ENCODE measurements at regions not wholly inside any gene's neighbourhood (a gene's known extent, or its start where the extent isn't known, plus 50 kb on each side); places are given as distances from the start of the nearest gene placed in this dataset.

DNA sequence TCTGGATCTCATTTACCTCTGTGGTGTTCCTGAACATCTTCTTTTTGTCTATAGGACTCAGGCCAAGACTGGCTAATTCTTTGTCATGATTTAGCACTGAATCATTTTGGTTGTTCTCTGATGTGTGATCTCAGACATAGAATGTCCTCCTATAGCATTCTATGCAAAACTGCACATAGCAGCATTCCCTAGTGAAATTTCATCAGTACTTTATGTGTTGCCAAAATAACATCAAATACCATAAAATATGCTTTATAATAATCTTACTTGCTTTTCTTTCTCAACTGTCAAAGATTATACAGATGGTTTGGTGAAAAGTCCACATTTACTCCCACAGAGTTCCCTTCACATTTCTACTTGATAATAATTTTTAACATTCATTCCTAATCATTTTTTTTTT, 115.7 kb upstream of the MPDZ start:
- POLR2A ChIA-PET: no interaction called here
- no peak overlapping the region for H3K4me3 Mint-ChIP-seq
- no peak overlapping the region for H3K27ac Mint-ChIP-seq
- no peak for ATAC-seq (ENCODE audit: low read depth)
- H3K27me3 Mint-ChIP-seq: no peaks in the 10 kb centered on the region
- no peak for DNase-seq
- H3K4me1 Mint-ChIP-seq: no peaks in the 10 kb centered on the region
- H3K9me3 Mint-ChIP-seq: peaks cover 1% of the 10 kb centered on the region
- no peaks in the 10 kb centered on the region for H3K36me3 Mint-ChIP-seq

DNA sequence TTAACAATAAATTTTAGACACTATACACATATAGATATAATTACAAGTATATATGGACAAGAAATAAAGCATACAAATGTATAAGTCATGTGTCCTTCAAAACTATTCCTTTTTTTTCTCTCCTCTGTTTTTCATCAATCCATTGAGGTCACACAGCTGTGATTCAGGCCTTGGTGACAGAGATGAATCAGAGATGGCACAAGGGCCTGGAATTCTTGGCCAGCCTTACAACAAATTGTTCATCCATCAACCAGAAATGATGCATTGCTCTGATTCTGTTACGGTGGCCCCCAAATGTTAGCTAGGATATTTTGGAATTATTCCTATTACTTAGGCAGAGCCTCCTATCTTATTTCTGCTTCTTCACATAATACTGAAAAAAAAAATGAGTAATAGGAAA, 108.7 kb upstream of the MPDZ start:
- DNase-seq: no peak
- no peak overlapping the region for H3K4me3 Mint-ChIP-seq
- no peak for ATAC-seq (ENCODE audit: low read depth)
- no peak overlapping the region for H3K27ac Mint-ChIP-seq
- H3K36me3 Mint-ChIP-seq: peaks cover 2% of the 10 kb centered on the region
- no peaks in the 10 kb centered on the region for H3K27me3 Mint-ChIP-seq
- POLR2A ChIA-PET: no interaction called here
- H3K9me3 Mint-ChIP-seq: peaks cover 6% of the 10 kb centered on the region
- no peaks in the 10 kb centered on the region for H3K4me1 Mint-ChIP-seq

DNA sequence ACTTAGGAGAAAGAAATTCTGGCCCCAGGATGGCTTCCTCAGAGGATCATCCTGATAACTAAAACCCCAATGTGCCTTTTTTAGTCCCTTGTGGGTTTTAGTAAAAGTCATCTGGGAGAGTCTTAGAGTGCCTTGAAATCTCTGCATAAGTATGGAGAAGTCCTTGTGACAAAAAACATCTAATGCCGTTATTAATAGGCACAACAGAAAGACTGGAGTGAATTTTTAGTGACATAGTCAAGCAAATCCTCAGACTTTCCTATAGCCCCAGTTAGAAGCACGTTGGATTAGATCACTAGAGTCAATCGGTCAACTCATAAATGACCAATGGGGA, 108.2 kb upstream of the MPDZ start:
- no peak overlapping the region for H3K4me3 Mint-ChIP-seq
- no peaks in the 10 kb centered on the region for H3K4me1 Mint-ChIP-seq
- ATAC-seq (ENCODE audit: low read depth) (no peak), DNase-seq (no peak)
- POLR2A ChIA-PET: no interaction called here
- H3K27ac Mint-ChIP-seq: no peak overlapping the region
- peaks cover 8% of the 10 kb centered on the region for H3K9me3 Mint-ChIP-seq
- H3K36me3 Mint-ChIP-seq: peaks cover 2% of the 10 kb centered on the region
- H3K27me3 Mint-ChIP-seq: no peaks in the 10 kb centered on the region

DNA sequence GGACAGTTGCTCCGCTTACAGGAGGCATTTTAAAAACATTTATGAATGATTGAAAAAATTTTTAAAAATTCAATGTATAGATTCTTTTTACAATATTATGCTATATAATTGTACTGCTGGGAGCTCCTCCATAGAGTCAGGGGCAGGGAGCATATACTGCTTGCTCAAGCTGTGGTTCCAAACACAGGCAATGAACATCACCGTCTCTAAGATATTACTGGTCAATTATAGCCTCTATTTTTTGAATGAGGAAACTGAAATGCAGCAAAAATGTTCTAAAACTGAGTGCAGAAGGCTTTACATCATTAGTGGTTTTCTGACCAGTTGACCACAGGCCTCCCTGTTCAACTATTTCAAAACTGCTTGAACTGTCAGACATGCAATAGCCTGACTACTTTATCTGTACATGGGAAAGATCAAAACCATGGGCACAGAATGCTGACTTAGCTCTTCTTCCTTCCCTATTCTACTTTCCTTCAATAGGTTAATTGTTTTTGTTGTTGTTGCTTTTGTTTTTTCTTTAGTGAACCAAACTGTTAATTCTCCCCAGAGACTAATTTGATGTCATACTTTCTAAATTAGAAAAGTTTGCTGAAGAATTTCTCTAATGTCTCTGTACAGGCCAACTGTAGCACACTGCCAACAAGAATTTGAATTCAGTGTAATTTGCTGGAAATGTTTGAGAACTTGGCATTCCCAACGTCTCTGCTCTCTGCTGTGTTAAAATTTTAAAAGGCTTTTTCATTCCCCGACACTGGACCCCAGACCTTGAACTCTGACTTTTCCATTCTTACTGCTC, 107.6 kb upstream of the MPDZ start:
- peaks cover 2% of the 10 kb centered on the region for H3K36me3 Mint-ChIP-seq

DNA sequence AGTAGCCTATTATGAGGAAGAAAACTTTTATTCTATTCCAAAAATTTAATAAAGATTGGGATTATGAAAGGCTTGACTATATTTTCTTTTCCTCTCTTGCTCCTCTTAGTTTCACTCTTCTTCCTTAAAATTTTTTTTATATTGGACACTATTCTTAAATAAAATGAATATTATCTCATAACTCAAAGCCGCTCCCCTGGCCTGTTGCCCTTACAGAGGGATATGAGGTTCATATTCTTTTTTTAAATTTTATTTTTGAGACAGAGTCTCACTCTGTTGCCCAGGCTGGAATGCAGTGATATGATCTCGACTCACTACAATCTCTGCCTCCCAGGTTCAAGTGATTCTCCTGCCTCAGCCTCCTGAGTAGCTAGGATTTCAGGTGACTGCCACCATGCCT, 106.8 kb upstream of the MPDZ start:
- POLR2A ChIA-PET: no interaction called here
- H3K4me3 Mint-ChIP-seq: no peak overlapping the region
- DNase-seq (no peak), ATAC-seq (ENCODE audit: low read depth) (no peak)
- peaks cover 8% of the 10 kb centered on the region for H3K9me3 Mint-ChIP-seq
- H3K4me1 Mint-ChIP-seq: no peaks in the 10 kb centered on the region
- no peaks in the 10 kb centered on the region for H3K27me3 Mint-ChIP-seq
- no peak overlapping the region for H3K27ac Mint-ChIP-seq
- H3K36me3 Mint-ChIP-seq: peaks cover 2% of the 10 kb centered on the region

More for the DNA sequence above, 107.6 kb upstream of the MPDZ start:
- POLR2A ChIA-PET: no interaction called here
- ATAC-seq (ENCODE audit: low read depth) (no peak), DNase-seq (no peak)
- Mint-ChIP-seq H3K27me3 (no peaks in the 10 kb centered on the region), H3K9me3 (peaks cover 8% of the 10 kb centered on the region), H3K4me3 (no peak overlapping the region), H3K4me1 (no peaks in the 10 kb centered on the region), H3K27ac (no peak overlapping the region)

DNA sequence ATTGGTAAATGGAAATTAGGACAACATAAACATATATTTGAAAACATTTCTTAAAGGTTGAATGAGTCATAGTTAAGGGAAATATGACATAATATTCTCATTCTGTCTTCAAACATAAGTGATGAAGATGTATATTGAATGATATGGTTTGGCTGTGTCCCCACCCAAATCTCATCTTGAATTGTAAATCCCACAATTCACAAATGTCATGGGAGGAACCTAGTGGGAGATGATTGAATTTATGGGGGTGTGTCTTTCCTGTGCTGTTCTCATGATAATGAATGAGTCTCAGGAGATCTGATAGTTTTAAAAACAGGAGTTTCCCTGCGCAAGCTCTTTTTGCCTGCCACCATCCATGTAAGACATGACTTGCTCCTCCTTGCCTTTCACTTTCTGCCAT, 104.4 kb upstream of the MPDZ start:
- Mint-ChIP-seq H3K27me3 (no peaks in the 10 kb centered on the region), H3K36me3 (no peaks in the 10 kb centered on the region), H3K27ac (no peak overlapping the region), H3K4me3 (no peak overlapping the region), H3K4me1 (no peaks in the 10 kb centered on the region), H3K9me3 (peaks cover 3% of the 10 kb centered on the region)
- POLR2A ChIA-PET: no interaction called here
- no peak for DNase-seq
- no peak for ATAC-seq (ENCODE audit: low read depth)

DNA sequence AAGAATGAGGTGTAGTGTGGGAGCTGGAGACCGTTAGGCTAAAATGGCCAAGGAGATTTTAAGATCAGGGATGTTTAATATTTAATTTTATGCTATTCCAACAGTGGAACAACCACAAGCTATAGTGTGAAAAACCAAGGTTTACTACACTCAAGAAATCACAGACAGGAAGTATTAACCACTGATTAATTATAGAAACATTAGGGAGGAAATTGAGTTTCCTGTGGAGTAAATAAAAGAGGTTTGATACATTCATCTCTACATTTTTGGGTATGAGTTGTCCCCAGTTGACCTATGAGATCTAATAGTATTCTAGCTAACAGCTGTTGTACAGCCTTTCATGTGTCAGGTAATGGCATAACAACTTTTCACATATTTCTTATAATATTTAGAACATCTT, 103.7 kb upstream of the MPDZ start:
- ATAC-seq (ENCODE audit: low read depth) (no peak), DNase-seq (no peak)
- no peak overlapping the region for H3K27ac Mint-ChIP-seq
- H3K27me3 Mint-ChIP-seq: no peaks in the 10 kb centered on the region
- POLR2A ChIA-PET: no interaction called here
- no peaks in the 10 kb centered on the region for H3K4me1 Mint-ChIP-seq
- peaks cover 3% of the 10 kb centered on the region for H3K9me3 Mint-ChIP-seq
- no peak overlapping the region for H3K4me3 Mint-ChIP-seq
- no peaks in the 10 kb centered on the region for H3K36me3 Mint-ChIP-seq

DNA sequence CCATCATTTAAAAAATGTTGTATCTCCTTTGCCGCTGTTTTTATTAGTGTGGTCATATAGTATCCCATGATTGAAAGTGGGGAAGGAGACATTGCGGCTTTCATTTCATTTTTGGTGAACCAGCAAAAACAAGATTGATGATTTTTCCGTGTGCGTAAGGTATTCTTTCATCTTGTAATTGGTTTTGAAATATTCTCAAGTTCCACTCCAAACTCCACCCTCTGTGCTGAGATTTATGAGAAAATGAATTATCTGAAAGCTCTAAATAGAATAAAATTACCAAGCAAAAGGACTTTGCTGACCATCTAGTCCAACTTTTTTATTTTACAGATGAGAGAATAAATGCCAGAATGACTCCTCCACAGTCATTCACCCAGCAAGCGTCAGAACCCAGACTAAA, 103.1 kb upstream of the MPDZ start:
- H3K36me3 Mint-ChIP-seq: no peaks in the 10 kb centered on the region

DNA sequence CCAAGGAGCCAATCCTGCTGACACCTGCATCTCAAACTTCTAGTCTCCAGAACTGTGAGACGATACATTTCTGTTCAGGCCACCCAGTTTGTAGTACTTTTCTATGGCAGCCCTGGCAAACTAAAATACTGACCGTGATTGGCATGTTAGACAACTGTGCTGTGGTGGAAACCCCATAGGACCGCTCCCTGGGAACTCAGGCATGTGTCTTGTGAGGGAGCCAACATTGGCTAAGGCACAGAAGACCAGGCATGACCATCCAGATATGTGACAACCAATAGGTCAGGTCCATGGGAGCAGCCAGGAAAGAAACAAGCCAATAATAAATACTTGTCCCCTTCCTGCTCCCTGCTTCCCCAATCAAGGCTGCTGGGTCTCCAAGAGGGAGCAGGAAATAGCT, 101.4 kb upstream of the MPDZ start:
- Mint-ChIP-seq H3K36me3 (no peaks in the 10 kb centered on the region), H3K4me1 (no peaks in the 10 kb centered on the region), H3K27ac (no peak overlapping the region), H3K4me3 (no peak overlapping the region), H3K9me3 (peaks cover 3% of the 10 kb centered on the region), H3K27me3 (no peaks in the 10 kb centered on the region)
- ATAC-seq (ENCODE audit: low read depth) (no peak), DNase-seq (no peak)
- POLR2A ChIA-PET: no interaction called here

More for the DNA sequence above, 103.1 kb upstream of the MPDZ start:
- Mint-ChIP-seq H3K4me1 (no peaks in the 10 kb centered on the region), H3K9me3 (peaks cover 3% of the 10 kb centered on the region), H3K27ac (no peak overlapping the region), H3K4me3 (no peak overlapping the region), H3K27me3 (no peaks in the 10 kb centered on the region)
- DNase-seq (no peak), ATAC-seq (ENCODE audit: low read depth) (no peak)
- POLR2A ChIA-PET: no interaction called here

DNA sequence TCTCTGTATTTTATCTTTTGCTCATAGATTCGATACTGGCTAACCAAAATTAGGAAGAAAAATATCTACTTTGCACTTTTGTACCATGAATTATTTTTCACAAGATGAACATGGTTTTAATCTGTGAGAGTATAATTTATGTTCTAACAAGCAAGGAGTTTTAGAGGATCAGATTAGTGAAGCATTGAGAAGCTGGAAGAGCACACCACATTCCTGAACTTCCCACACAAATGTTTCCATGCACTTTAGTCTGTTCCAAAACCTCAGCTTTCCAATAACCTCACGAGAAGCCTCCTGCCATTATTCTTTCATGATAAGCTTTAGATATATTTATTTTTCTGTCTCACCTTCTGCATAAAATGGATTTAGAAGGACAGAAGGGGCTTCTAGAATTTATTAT, 98.7 kb upstream of the MPDZ start:
- Mint-ChIP-seq H3K4me3 (no peak overlapping the region), H3K27ac (no peak overlapping the region), H3K4me1 (no peaks in the 10 kb centered on the region), H3K27me3 (no peaks in the 10 kb centered on the region), H3K9me3 (peaks cover 3% of the 10 kb centered on the region), H3K36me3 (no peaks in the 10 kb centered on the region)
- DNase-seq (no peak), ATAC-seq (ENCODE audit: low read depth) (no peak)
- POLR2A ChIA-PET: no interaction called here

DNA sequence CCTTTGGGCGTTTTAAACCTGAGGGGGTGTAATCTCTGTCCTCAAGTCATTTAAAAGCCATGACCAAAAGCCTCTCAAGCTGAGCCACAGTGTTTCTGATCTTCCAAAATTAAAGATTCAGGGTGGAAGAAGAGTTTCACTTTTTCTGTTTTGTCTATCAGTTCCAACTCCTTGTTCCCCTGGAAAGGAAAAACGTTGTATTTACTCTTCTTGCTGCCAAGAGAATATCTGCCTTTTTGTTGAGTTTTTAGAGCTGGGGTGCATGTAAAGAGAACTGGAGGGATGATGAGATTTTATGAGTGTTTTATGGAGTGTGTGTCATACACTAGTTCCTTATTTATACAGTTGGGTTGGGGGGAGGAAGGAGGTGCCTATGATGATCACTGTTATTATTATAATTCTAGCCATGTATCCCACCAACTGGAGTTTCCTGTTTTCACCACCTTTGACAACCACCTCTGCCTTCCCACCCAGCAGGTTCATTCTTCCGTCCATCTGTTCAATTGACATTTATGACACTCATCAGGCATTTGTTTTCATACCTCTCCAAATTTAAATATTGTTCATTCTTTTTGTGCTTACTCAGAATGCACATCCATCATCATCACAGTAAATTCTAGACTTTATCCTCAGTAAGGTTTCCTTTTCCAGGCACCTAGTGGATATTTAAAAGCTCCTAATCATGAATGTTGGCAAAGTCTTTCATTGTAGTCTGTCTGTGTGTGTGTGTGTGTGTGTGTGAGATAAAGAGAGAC, 97.9 kb upstream of the MPDZ start:
- no peak overlapping the region for H3K27ac Mint-ChIP-seq
- no peaks in the 10 kb centered on the region for H3K36me3 Mint-ChIP-seq
- no peaks in the 10 kb centered on the region for H3K4me1 Mint-ChIP-seq
- no peak for DNase-seq
- no peak for ATAC-seq (ENCODE audit: low read depth)
- no peak overlapping the region for H3K4me3 Mint-ChIP-seq
- no peaks in the 10 kb centered on the region for H3K27me3 Mint-ChIP-seq
- POLR2A ChIA-PET: no interaction called here
- peaks cover 1% of the 10 kb centered on the region for H3K9me3 Mint-ChIP-seq

DNA sequence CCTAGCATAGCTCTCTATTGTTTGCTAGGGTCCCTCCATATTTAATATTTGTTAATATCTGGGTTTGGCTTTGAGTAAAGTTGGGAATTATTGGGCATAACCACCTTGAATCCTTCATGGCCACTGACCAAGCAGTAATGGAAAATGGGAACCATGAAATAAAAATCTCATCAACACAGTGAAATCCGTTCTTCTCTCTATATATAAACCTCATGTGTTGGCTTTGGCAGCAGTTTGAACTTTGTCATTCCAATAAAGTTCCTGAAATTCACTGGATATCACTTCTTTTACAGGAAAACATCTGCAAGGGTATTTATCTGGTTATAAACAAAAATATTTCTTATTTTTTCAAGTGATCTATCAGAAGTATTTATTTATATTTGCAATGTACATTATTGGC, 93.0 kb upstream of the MPDZ start:
- Mint-ChIP-seq H3K27ac (no peak overlapping the region), H3K9me3 (no peaks in the 10 kb centered on the region), H3K36me3 (no peaks in the 10 kb centered on the region), H3K4me1 (no peaks in the 10 kb centered on the region), H3K27me3 (no peaks in the 10 kb centered on the region), H3K4me3 (no peak overlapping the region)
- ATAC-seq (ENCODE audit: low read depth) (no peak), DNase-seq (no peak)
- POLR2A ChIA-PET: no interaction called here

DNA sequence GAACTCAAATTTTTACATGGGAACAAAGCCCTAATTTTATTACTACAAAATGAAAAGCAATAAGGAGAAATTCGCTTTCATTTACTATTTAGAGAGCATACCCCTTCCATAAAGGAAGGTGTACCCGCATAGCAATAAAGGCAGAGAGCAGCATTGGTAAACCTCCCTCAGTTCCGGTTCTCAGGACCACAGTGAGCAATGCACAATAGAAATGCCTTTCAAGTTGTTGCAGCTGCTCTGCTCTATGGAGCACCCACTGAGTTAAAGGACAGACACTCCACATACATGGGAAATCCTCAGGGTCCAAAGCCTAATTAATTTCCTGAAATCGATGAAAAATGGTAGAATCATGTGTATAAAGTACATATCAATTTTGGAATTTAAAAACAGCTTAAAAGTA, 89.9 kb upstream of the MPDZ start:
- no peak for ATAC-seq (ENCODE audit: low read depth)
- H3K9me3 Mint-ChIP-seq: no peaks in the 10 kb centered on the region
- H3K36me3 Mint-ChIP-seq: no peaks in the 10 kb centered on the region
- no peak for DNase-seq
- no peaks in the 10 kb centered on the region for H3K4me1 Mint-ChIP-seq
- H3K27me3 Mint-ChIP-seq: no peaks in the 10 kb centered on the region
- POLR2A ChIA-PET: no interaction called here
- no peak overlapping the region for H3K27ac Mint-ChIP-seq
- no peak overlapping the region for H3K4me3 Mint-ChIP-seq

DNA sequence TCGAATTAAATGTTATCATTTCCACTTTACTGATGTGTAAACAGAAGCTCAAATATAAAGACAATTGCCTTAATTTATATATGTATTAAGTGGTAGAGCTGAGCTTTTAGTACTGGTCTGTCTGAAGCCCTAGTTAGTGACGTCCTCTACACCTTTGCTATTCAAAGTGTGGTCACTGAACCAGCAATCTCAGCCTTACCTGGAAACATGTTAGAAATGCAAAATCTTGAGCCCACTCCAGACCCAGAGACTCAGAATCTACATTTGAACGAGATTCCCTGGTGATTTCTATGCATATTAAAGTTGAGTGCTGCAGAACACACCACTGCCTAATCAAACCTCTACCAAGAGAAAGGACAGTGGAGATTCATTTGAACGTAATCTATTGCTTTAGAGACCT, 88.3 kb upstream of the MPDZ start:
- Mint-ChIP-seq H3K27ac (no peak overlapping the region), H3K4me3 (no peak overlapping the region), H3K9me3 (no peaks in the 10 kb centered on the region), H3K27me3 (no peaks in the 10 kb centered on the region), H3K36me3 (no peaks in the 10 kb centered on the region), H3K4me1 (no peaks in the 10 kb centered on the region)
- POLR2A ChIA-PET: no interaction called here
- no peak for DNase-seq
- no peak for ATAC-seq (ENCODE audit: low read depth)

Measured in activated naive CD8-positive, alpha-beta T cell treated with anti-CD3 and anti-CD28 coated beads, Interleukin-2, amount 10 ng/mL, durations not matched to agents 7 days and 5 days (primary cell).